ENCODE measurements at regions not wholly inside any gene's neighbourhood (a gene's known extent, or its start where the extent isn't known, plus 50 kb on each side); places are given as distances from the start of the nearest gene placed in this dataset.
"Not testable (repeated sequence)": the region's sequence is repeated elsewhere in the genome, so short reads cannot be mapped to it uniquely, and the experiment has no call there.

- H3K27ac ChIP-seq, result not testable (repeated sequence)
These were observed 69.5 kb upstream of the FOLH1 start for GRCh38 chr11:49277951-49278350.
